Common myeloid progenitor, CD34-positive (primary cell): ENCODE measurements at regions not wholly inside any gene's neighbourhood (a gene's known extent, or its start where the extent isn't known, plus 50 kb on each side); places are given as distances from the start of the nearest gene placed in this dataset.

ENCODE experiments used
- CTCF ChIA-PET: fragments of 350-600 bp; sonication (Branson Sonifier 250); formaldehyde crosslinking; loops from one replicate; lab custom pipeline; 2021; ENCODE audit warnings: antibody characterized with exemption; lab: Charles Lee
- POLR2A ChIA-PET: fragments of 350-600 bp; sonication (Branson Sonifier 250); formaldehyde crosslinking; loops from one replicate; lab custom pipeline; 2021; ENCODE audit warnings: antibody characterized with exemption; lab: Charles Lee
- DNase-seq, 3 donors: peaks; one replicate each; pipeline versions ENCODE4 v3.0.0 to v3.0.0-alpha.2; 2013
- H3K27ac ChIP-seq, 2 experiments: 1 replicate in 1 of 2; 2 replicates in 1 of 2; pipeline ENCODE4 v1.7.0; 2013; ENCODE audit warnings: inconsistent platforms in 2 of 2, low read length in 2 of 2, mild to moderate bottlenecking in 2 of 2, low read depth in 1 of 2, moderate library complexity in 1 of 2; ENCODE audit not compliant: severe bottlenecking in 2 of 2, insufficient read depth in 1 of 2, poor library complexity in 1 of 2
- H3K27me3 ChIP-seq, 5 experiments: replicated peaks in 2 of 5; 1 replicate in 3 of 5; 2 replicates in 2 of 5; pipeline versions ENCODE4 v1.6.1 to v1.7.0; 2013; ENCODE audit warnings: low read length in 4 of 5, mild to moderate bottlenecking in 2 of 5, moderate library complexity in 2 of 5, inconsistent platforms in 1 of 5; ENCODE audit not compliant: insufficient read depth in 5 of 5, control insufficient read depth in 4 of 5
- H3K36me3 ChIP-seq, 4 experiments: 1 replicate in 2 of 4; 2 replicates in 2 of 4; pipeline versions ENCODE4 v1.6.1 to v1.7.0; 2013; ENCODE audit warnings: low read length in 3 of 4, control low read depth in 1 of 4, mild to moderate bottlenecking in 1 of 4; ENCODE audit not compliant: control insufficient read depth in 4 of 4, insufficient read depth in 4 of 4
- H3K4me1 ChIP-seq, 4 experiments: 1 replicate in 3 of 4; 2 replicates in 1 of 4; pipeline versions ENCODE4 v1.6.1 to v1.7.1; 2013; ENCODE audit warnings: low read length in 3 of 4, mild to moderate bottlenecking in 3 of 4, control low read depth in 1 of 4, inconsistent platforms in 1 of 4, moderate library complexity in 1 of 4; ENCODE audit not compliant: control insufficient read depth in 4 of 4, insufficient read depth in 4 of 4; ENCODE audit errors: control extremely low read depth in 1 of 4
- H3K4me3 ChIP-seq, 7 experiments: 1 replicate in 4 of 7; 2 replicates in 3 of 7; pipeline versions ENCODE4 v1.5.1 to v1.7.0; 2013; ENCODE audit warnings: mild to moderate bottlenecking in 7 of 7, low read length in 6 of 7, moderate library complexity in 6 of 7, inconsistent platforms in 2 of 7, low read depth in 2 of 7, control low read depth in 1 of 7; ENCODE audit not compliant: insufficient read depth in 4 of 7, control insufficient read depth in 1 of 7; ENCODE audit errors: extremely low read depth in 1 of 7
- H3K9me3 ChIP-seq, 5 experiments: 1 replicate in 4 of 5; 2 replicates in 1 of 5; pipeline versions ENCODE4 v1.6.1 to v1.7.1; 2013; ENCODE audit warnings: low read length in 4 of 5, mild to moderate bottlenecking in 2 of 5, inconsistent platforms in 1 of 5, low read depth in 1 of 5, moderate library complexity in 1 of 5; ENCODE audit not compliant: control insufficient read depth in 4 of 5, insufficient read depth in 2 of 5; ENCODE audit errors: control extremely low read depth in 1 of 5
- WGBS: methylation state at CpG from one replicate; pipeline ENCODE4 v1.1.5; 2013; ENCODE audit not compliant: insufficient coverage; 5-methylcytosine and 5-hydroxymethylcytosine counted together

DNA sequence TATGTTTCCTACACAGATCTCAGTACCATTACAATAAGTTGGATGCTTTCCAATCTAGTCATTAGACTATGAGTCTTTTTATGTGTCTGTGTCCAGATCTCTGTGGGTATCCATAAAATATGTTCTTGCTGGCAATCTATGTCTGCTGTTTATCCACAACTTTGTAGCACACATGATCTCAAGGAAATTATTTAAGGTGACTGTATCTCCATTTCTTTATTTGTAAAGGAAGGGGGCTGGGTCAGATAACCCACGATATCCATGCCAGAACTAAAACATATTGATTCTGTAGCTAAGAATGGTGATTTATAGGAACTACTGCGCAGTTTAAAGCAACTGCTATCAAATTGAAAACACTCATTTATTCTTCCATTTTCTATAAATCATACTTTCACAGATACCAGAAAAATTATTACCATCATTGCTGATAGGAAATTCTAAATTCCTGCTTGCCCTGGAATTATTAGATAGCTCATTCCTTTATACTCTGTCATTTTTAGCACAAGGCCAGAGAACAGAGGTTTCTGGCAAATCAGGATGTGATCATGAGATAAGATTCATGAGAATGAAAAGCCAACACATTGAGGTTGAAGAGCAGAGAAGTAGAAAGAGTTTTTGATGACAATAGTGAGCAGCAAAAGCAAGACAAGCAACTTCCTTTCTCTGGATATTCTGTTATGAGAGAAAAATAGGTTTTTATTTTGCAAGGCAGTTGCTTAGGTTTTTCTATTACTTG, 851.4 kb upstream of the CITED2 start:
- 40% methylated on average over 1 of the region's 2 CpGs for WGBS
- ChIA-PET POLR2A (no interaction called here), CTCF (no interaction called here)
- H3K36me3 ChIP-seq, result no peaks in the 10 kb centered on the region
- no peaks in the 10 kb centered on the region for H3K27me3 ChIP-seq
- peaks cover 0 to 2% (median 0%) of the 10 kb centered on the region in 5 experiments for H3K9me3 ChIP-seq
- H3K4me1 ChIP-seq, result no peaks in the 10 kb centered on the region
- H3K27ac ChIP-seq, result no peak overlapping the region
- no peak overlapping the region for H3K4me3 ChIP-seq
- no peak for DNase-seq

DNA sequence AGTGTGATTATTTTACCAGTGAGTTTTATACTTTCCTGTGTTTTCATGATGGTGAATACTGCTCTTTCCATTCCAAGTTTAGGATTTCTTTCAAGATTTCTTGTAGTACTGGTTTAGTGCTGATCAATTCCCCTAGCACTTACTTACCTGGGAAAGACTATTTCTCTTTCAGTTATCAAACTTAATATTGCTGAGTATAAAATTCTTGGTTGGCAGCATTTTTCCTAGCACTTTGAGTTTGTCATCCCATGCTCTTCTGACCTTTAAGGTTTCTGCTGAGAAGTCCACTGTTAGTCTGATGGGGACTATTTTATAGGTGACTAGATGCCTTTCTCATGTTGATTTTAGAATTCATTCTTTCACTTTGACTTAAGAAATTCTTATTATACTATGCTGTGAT, 842.8 kb upstream of the CITED2 start:
- ChIA-PET POLR2A (no interaction called here), CTCF (no interaction called here)
- Histone ChIP-seq H3K36me3 (no peaks in the 10 kb centered on the region), H3K9me3 (peaks cover 3 to 21% (median 7%) of the 10 kb centered on the region in 5 experiments), H3K4me3 (no peak overlapping the region), H3K27ac (no peak overlapping the region), H3K4me1 (no peaks in the 10 kb centered on the region), H3K27me3 (no peaks in the 10 kb centered on the region)
- no peak for DNase-seq

DNA sequence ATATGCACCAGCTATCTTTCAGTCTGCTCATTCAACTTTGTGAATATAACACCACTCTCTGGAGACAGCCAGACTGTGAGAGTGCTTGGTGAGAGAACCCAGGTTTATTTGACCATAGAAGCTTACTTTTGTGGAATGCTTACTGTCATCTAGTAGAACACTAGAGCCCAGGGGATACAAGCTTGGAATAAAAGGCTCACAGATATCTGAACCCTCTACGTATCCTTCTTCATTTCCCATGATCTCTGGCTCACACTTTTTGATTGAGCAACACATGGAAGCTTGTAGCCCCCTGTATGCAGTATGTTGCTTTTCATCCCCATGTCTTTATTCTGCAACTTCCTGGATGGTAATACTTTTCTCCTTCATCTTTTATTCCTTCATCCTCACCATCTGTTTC, 835.3 kb upstream of the CITED2 start:
- H3K27me3 ChIP-seq, result no peaks in the 10 kb centered on the region
- no peak overlapping the region for H3K4me3 ChIP-seq
- H3K36me3 ChIP-seq, result no peaks in the 10 kb centered on the region
- peaks cover 0 to 3% (median 0%) of the 10 kb centered on the region in 5 experiments for H3K9me3 ChIP-seq
- ChIA-PET POLR2A (no interaction called here), CTCF (no interaction called here)
- DNase-seq, result no peak
- WGBS, result 94% methylated on average over 1 of the region's 1 CpG
- no peak overlapping the region for H3K27ac ChIP-seq
- H3K4me1 ChIP-seq, result no peaks in the 10 kb centered on the region

DNA sequence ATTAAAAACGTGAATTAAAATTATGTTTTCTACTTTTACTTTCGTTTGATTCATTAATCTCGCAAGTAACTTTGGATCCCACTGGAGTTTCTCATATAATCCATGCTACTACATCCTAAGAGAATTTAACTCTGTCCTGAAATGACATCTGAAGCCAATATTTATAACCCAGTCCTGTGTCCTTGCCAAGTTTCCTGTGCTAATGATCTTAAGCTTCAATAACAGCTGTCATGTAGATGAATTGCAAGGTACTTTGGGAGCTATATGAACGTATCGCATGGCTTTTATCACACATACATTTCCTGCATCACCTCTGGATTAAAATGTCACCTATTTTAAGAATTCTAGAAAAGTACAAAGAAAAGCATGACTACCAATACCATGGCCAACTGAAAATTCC, 833.8 kb upstream of the CITED2 start:
- Histone ChIP-seq H3K4me3 (no peak overlapping the region), H3K27me3 (no peaks in the 10 kb centered on the region), H3K36me3 (no peaks in the 10 kb centered on the region), H3K27ac (no peak overlapping the region), H3K4me1 (no peaks in the 10 kb centered on the region), H3K9me3 (peaks cover 0 to 2% (median 0%) of the 10 kb centered on the region in 5 experiments)
- WGBS, result 77% methylated on average over 5 of the region's 5 CpGs
- POLR2A ChIA-PET, result no interaction called here
- DNase-seq, result no peak
- CTCF ChIA-PET, result no interaction called here

GRCh38 chr6:140205795-140206593, 831.5 kb upstream of the CITED2 start:
- Histone ChIP-seq H3K4me3 (no peak overlapping the region), H3K27me3 (no peaks in the 10 kb centered on the region), H3K4me1 (peaks cover 0 to 4% (median 0%) of the 10 kb centered on the region in 4 experiments), H3K36me3 (no peaks in the 10 kb centered on the region), H3K9me3 (peaks cover 0 to 2% (median 0%) of the 10 kb centered on the region in 5 experiments), H3K27ac (no peak overlapping the region)
- ChIA-PET POLR2A (no interaction called here), CTCF (no interaction called here)
- 100% methylated on average over 7 of the region's 12 CpGs for WGBS
- no peak for DNase-seq

- H3K27ac ChIP-seq, result no peak overlapping the region
- POLR2A ChIA-PET, result no interaction called here
- H3K27me3 ChIP-seq, result no peaks in the 10 kb centered on the region
- no peak overlapping the region for H3K4me3 ChIP-seq
- no peak for DNase-seq
- no peaks in the 10 kb centered on the region for H3K36me3 ChIP-seq
- peaks cover 0 to 2% (median 0%) of the 10 kb centered on the region in 5 experiments for H3K9me3 ChIP-seq
- peaks cover 0 to 4% (median 0%) of the 10 kb centered on the region in 4 experiments for H3K4me1 ChIP-seq
- CTCF ChIA-PET, result no interaction called here
Measured at GRCh38 chr6:140204154-140204553, 829.7 kb upstream of the CITED2 start.

DNA sequence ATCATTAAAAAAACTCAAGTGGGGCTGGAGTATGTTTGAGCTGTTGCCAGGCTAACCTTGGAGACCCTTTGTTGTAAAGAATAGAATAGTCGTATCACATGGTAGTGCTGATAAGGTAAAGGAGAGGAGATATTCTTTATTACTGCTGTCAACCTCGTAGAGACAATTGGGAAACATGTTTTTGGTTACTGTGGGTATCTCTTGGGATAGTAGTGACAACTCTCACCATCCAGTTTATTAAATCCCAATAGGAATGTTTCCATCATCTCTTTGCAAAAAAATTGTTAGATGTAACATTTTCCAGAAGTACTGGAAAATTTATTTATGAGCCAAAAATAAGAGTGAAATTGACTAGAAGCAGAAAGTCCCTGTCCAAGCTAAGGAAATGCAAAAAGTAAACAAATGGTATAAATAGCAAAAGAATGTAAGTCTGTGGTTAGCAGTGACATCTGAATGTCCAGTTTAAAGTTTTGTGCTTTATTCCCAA, 829.3 kb upstream of the CITED2 start:
- POLR2A ChIA-PET, result no interaction called here
- no peak for DNase-seq
- CTCF ChIA-PET, result no interaction called here

More for the DNA sequence above, 829.3 kb upstream of the CITED2 start:
- Histone ChIP-seq H3K27ac (no peak overlapping the region), H3K4me3 (no peak overlapping the region), H3K27me3 (no peaks in the 10 kb centered on the region), H3K9me3 (peaks cover 0 to 2% (median 0%) of the 10 kb centered on the region in 5 experiments), H3K36me3 (no peaks in the 10 kb centered on the region), H3K4me1 (peaks cover 0 to 4% (median 0%) of the 10 kb centered on the region in 4 experiments)
- WGBS, result 100% methylated on average over 1 of the region's 2 CpGs
